ENCODE measurements at regions not wholly inside any gene's neighbourhood (a gene's known extent, or its start where the extent isn't known, plus 50 kb on each side); places are given as distances from the start of the nearest gene placed in this dataset.
"Not testable (repeated sequence)": the region's sequence is repeated elsewhere in the genome, so short reads cannot be mapped to it uniquely, and the experiment has no call there.

DNA sequence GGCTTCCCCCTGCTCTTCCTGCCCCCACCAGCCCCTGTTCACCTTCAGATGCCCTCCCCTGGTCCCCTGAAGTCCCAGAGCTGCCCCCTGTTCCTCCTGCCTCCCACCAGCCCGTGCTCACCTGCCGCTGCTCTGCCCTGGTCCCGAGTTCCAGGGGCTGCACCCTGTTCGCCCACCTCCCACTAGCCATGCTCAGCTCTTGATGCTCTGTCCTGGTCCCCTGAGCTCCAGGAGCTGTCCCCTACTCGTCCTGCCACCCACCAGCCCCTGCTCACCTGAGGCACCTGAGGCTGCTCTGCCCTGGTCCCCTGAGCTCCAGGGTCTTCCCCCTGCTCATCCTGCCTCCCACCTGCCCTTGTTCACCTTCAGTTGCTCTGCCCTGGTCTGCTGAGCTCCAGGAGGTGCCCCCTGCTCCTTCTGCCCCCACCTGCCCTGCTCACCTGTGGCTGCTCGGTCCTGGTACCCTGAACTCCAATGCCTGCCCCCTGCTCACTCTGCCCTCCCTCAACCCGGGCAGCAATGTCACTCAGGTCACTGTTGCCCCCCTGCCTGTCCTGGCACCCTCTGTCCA, 120.4 kb downstream of the TMEM121 start:
- not testable (repeated sequence) for TF ChIP-seq POLR2AphosphoS5, EP300 (IDR thresholded peaks at IDR 0.05)
